ENCODE measurements at regions not wholly inside any gene's neighbourhood (a gene's known extent, or its start where the extent isn't known, plus 50 kb on each side); places are given as distances from the start of the nearest gene placed in this dataset.

DNA sequence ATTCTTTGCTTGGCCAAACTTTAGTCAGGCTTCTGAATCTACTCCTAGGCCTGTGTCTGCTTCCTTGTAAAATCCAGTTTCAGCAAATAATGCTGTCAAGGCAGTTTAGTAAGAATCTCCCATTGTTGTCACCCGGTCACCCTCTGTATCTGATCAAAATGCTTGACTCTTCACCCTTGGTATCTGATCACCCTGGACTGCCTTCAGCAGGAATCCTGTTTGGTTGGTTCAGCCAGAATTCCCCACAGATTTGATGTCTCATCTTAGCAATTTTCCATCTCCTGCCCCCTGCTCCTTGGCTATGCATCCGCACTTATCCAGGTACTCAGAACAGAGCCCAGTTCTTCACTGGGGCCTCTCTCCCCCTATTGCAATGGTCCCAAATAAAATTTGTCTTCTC is 172.4 kb upstream of the UBL3 start (continued):
- TF ChIP-seq, protein P1, sequence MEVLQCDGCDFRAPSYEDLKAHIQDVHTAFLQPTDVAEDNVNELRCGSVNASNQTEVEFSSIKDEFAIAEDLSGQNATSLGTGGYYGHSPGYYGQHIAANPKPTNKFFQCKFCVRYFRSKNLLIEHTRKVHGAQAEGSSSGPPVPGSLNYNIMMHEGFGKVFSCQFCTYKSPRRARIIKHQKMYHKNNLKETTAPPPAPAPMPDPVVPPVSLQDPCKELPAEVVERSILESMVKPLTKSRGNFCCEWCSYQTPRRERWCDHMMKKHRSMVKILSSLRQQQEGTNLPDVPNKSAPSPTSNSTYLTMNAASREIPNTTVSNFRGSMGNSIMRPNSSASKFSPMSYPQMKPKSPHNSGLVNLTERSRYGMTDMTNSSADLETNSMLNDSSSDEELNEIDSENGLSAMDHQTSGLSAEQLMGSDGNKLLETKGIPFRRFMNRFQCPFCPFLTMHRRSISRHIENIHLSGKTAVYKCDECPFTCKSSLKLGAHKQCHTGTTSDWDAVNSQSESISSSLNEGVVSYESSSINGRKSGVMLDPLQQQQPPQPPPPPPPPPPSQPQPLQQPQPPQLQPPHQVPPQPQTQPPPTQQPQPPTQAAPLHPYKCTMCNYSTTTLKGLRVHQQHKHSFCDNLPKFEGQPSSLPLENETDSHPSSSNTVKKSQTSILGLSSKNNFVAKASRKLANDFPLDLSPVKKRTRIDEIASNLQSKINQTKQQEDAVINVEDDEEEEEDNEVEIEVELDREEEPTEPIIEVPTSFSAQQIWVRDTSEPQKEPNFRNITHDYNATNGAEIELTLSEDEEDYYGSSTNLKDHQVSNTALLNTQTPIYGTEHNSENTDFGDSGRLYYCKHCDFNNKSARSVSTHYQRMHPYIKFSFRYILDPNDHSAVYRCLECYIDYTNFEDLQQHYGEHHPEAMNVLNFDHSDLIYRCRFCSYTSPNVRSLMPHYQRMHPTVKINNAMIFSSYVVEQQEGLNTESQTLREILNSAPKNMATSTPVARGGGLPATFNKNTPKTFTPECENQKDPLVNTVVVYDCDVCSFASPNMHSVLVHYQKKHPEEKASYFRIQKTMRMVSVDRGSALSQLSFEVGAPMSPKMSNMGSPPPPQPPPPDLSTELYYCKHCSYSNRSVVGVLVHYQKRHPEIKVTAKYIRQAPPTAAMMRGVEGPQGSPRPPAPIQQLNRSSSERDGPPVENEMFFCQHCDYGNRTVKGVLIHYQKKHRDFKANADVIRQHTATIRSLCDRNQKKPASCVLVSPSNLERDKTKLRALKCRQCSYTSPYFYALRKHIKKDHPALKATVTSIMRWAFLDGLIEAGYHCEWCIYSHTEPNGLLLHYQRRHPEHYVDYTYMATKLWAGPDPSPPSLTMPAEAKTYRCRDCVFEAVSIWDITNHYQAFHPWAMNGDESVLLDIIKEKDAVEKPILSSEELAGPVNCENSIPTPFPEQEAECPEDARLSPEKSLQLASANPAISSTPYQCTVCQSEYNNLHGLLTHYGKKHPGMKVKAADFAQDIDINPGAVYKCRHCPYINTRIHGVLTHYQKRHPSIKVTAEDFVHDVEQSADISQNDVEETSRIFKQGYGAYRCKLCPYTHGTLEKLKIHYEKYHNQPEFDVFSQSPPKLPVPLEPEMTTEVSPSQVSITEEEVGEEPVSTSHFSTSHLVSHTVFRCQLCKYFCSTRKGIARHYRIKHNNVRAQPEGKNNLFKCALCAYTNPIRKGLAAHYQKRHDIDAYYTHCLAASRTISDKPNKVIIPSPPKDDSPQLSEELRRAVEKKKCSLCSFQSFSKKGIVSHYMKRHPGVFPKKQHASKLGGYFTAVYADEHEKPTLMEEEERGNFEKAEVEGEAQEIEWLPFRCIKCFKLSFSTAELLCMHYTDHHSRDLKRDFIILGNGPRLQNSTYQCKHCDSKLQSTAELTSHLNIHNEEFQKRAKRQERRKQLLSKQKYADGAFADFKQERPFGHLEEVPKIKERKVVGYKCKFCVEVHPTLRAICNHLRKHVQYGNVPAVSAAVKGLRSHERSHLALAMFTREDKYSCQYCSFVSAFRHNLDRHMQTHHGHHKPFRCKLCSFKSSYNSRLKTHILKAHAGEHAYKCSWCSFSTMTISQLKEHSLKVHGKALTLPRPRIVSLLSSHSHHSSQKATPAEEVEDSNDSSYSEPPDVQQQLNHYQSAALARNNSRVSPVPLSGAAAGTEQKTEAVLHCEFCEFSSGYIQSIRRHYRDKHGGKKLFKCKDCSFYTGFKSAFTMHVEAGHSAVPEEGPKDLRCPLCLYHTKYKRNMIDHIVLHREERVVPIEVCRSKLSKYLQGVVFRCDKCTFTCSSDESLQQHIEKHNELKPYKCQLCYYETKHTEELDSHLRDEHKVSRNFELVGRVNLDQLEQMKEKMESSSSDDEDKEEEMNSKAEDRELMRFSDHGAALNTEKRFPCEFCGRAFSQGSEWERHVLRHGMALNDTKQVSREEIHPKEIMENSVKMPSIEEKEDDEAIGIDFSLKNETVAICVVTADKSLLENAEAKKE (CRISPR knock-in tag; IDR thresholded peaks at IDR 0.05) = no peak
- TF ChIP-seq ETS1 (IDR thresholded peaks at IDR 0.05) = no peak
- no peak for TF ChIP-seq ZNF114 (CRISPR knock-in tag; IDR thresholded peaks at IDR 0.05)
- TF ChIP-seq JUNB (IDR thresholded peaks at IDR 0.05; ENCODE audit: unreplicated experiment) = no peak
- TF ChIP-seq POLR2AphosphoS5 (IDR thresholded peaks at IDR 0.05; ENCODE audit: low read depth) = no peak
- TF ChIP-seq EZH2phosphoT487 (IDR thresholded peaks at IDR 0.05; ENCODE audit: unreplicated experiment) = no peak
- no peak for TF ChIP-seq STAT1 (IDR thresholded peaks at IDR 0.05; ENCODE audit: unreplicated experiment)
- no peak for TF ChIP-seq EZH2 (IDR thresholded peaks at IDR 0.05; ENCODE audit: low read depth, unreplicated experiment)

GRCh38 chr13:30022256-30022655 is 171.8 kb upstream of the UBL3 start:
- Mint-ChIP-seq H3K36me3 (ENCODE audit: low read depth) (no peaks in the 10 kb centered on the region), H3K4me3 (no peak overlapping the region), H3K9me3 (no peaks in the 10 kb centered on the region), H3K27me3 (ENCODE audit: insufficient read depth, low read depth, poor library complexity) (peaks cover 5% of the 10 kb centered on the region), H3K4me1 (peaks cover 27% of the 10 kb centered on the region), H3K27ac (no peak overlapping the region)
- Histone ChIP-seq H3K79me2 (replicated peaks; ENCODE audit: insufficient read depth) (no peaks in the 10 kb centered on the region), H3K27ac (ENCODE audit: low read depth) (no peak overlapping the region), H3K4me3 (no peak overlapping the region), H4K20me1 (replicated peaks; ENCODE audit: insufficient read depth) (no peaks in the 10 kb centered on the region), H3K9me2 (ENCODE audit: insufficient read depth) (0 out of 2 replicates have a peak, but pooled peaks cover 1% of the 10 kb centered on the region), H3F3A (replicated peaks; ENCODE audit: low read depth) (no peaks in the 10 kb centered on the region), H3K4me1 (ENCODE audit: insufficient read depth) (peaks cover 19% of the 10 kb centered on the region), H3K27me3 (ENCODE audit: insufficient read depth) (no peaks in the 10 kb centered on the region), H3K4me2 (no peak overlapping the region), H3K36me3 (ENCODE audit: insufficient read depth) (no peaks in the 10 kb centered on the region), H2AFZ (peak overlapping the region; percentile 66)
- ATAC-seq (no peak), DNase-seq (ENCODE audit: low spot score) (no peak)
- TF ChIP-seq JUNB (IDR thresholded peaks at IDR 0.05; ENCODE audit: unreplicated experiment) (no peak), POLR2AphosphoS5 (IDR thresholded peaks at IDR 0.05; ENCODE audit: low read depth) (no peak), NANOG (IDR thresholded peaks at IDR 0.05; ENCODE audit: borderline replicate concordance) (no peak), ZNF331 (CRISPR knock-in tag; IDR thresholded peaks at IDR 0.05; ENCODE audit: low read depth) (no peak), ETS1 (IDR thresholded peaks at IDR 0.05) (no peak), STAT1 (IDR thresholded peaks at IDR 0.05; ENCODE audit: unreplicated experiment) (no peak), ZNF114 (CRISPR knock-in tag; IDR thresholded peaks at IDR 0.05) (no peak), EZH2phosphoT487 (IDR thresholded peaks at IDR 0.05; ENCODE audit: unreplicated experiment) (no peak)

Measured in GM23338 (cell line).